GM12878 (cell line): ENCODE measurements at regions not wholly inside any gene's neighbourhood (a gene's known extent, or its start where the extent isn't known, plus 50 kb on each side); places are given as distances from the start of the nearest gene placed in this dataset.

Experiments
- ATAC-seq: fragments of 200-7000 bp; cut with Tn5 transposase; 3 replicates; pipeline ENCODE4 v1.9.1; 2020; ENCODE audit warnings: mild to moderate bottlenecking, moderate library complexity
- BruUV-seq: library from RNA; stranded (reverse); fragments of 400-500 nt; replicated peaks from 2 replicates; lab custom pipeline; 2021; lab: Mats Ljungman, UMichigan
- CTCF ChIA-PET: fragments of 300-600 bp; sonication (Branson Sonifier 250); formaldehyde crosslinking; extraction: SDS; loops from one replicate; lab custom pipeline; 2021; ENCODE audit warnings: inconsistent platforms; lab: Yijun Ruan, JAX
- POLR2A ChIA-PET: fragments of 350-600 bp; formaldehyde crosslinking; extraction: SDS; loops from one replicate; lab custom pipeline; 2021; ENCODE audit warnings: inconsistent platforms; lab: Charles Lee
- RAD21 ChIA-PET: fragments of 300-600 bp; sonication (Branson Sonifier 250); formaldehyde crosslinking; loops from one replicate; lab custom pipeline; 2023; ENCODE audit warnings: antibody characterized with exemption; ENCODE audit not compliant: unreplicated experiment; lab: Charles Lee
- SMC1A ChIA-PET: fragments of 300-600 bp; sonication (Branson Sonifier 250); formaldehyde crosslinking; loops from one replicate; lab custom pipeline; 2023; ENCODE audit not compliant: unreplicated experiment, uncharacterized antibody; lab: Charles Lee
- DNase-seq: peaks from one replicate; pipeline ENCODE4 v3.0.0-alpha.2; 2011; ENCODE audit warnings: low read depth, low spot score
- FAIRE-seq: peaks from 3 replicates; lab custom pipeline; 2011; peaks lifted over from hg19 to GRCh38; lab: Jason Lieb, UNC
- H2AFZ ChIP-seq: 2 replicates; pipeline ENCODE4 v1.6.0; 2011; ENCODE audit warnings: low read depth, low read length, control low read depth; ENCODE audit not compliant: control insufficient read depth
- H3K27ac ChIP-seq: 2 replicates; pipeline ENCODE4 v1.5.1; 2011; ENCODE audit warnings: control low read depth; ENCODE audit not compliant: control insufficient read depth, insufficient read depth
- H3K27me3 ChIP-seq, 2 experiments: replicated peaks in 1 of 2; 2 replicates each; pipeline versions ENCODE4 v1.6.0 to v1.6.1; 2011; ENCODE audit warnings: low read length in 1 of 2; ENCODE audit not compliant: control insufficient read depth in 2 of 2, insufficient read depth in 2 of 2
- H3K36me3 ChIP-seq, 2 experiments: 2 replicates each; pipeline ENCODE4 v1.5.1; 2011; ENCODE audit warnings: low read length in 1 of 2; ENCODE audit not compliant: control insufficient read depth in 2 of 2, insufficient read depth in 2 of 2
- H3K4me1 ChIP-seq: 2 replicates; pipeline ENCODE4 v1.6.1; 2011; ENCODE audit warnings: mild to moderate bottlenecking, low read length, moderate library complexity, mixed read lengths; ENCODE audit not compliant: control insufficient read depth, insufficient read depth
- H3K4me2 ChIP-seq: 2 replicates; pipeline ENCODE4 v1.6.0; 2011; ENCODE audit warnings: control low read depth; ENCODE audit not compliant: control insufficient read depth, insufficient read depth
- H3K4me3 ChIP-seq: fragments of 200-600 bp; sonication (generic); 2 replicates; pipeline ENCODE4 v1.5.1; 2016
- H3K79me2 ChIP-seq: 2 replicates; pipeline ENCODE4 v1.6.0; 2011; ENCODE audit warnings: low read length; ENCODE audit not compliant: control insufficient read depth, insufficient read depth
- H3K9ac ChIP-seq: 2 replicates; pipeline ENCODE4 v1.8.0; 2011; ENCODE audit warnings: low read length, control low read depth, mixed read lengths; ENCODE audit not compliant: control insufficient read depth, insufficient read depth
- H3K9me3 ChIP-seq: replicated peaks from 3 replicates; pipeline ENCODE4 v1.5.1; 2011; ENCODE audit warnings: mild to moderate bottlenecking, low read length; ENCODE audit not compliant: control insufficient read depth, insufficient read depth
- H4K20me1 ChIP-seq: 2 replicates; pipeline ENCODE4 v1.6.0; 2011; ENCODE audit not compliant: control insufficient read depth, insufficient read depth
- ATF7 ChIP-seq: fragments of 450-650 bp; IDR thresholded peaks from 2 replicates; pipeline ENCODE4 v1.6.1; 2016; ENCODE audit warnings: low read depth, mild to moderate bottlenecking
- IKZF2 ChIP-seq, 2 experiments: fragments of 450-650 bp; IDR thresholded peaks; 2 replicates each; pipeline ENCODE4 v1.6.1; 2017; ENCODE audit warnings: mild to moderate bottlenecking in 2 of 2, moderate library complexity in 2 of 2
- POU2F2 ChIP-seq: IDR thresholded peaks from 3 replicates; pipeline ENCODE4 v1.6.1; 2011; ENCODE audit warnings: low read depth, mild to moderate bottlenecking, low read length, borderline replicate concordance
- TCF12 ChIP-seq: IDR thresholded peaks from 2 replicates; pipeline ENCODE4 v1.6.1; 2011; ENCODE audit warnings: low read depth, mild to moderate bottlenecking, low read length
- WRNIP1 ChIP-seq: IDR thresholded peaks from 2 replicates; pipeline ENCODE4 v1.6.1; 2011; ENCODE audit warnings: low read depth, low read length, improper control_type of control experiment, borderline replicate concordance
- WGBS: methylation state at CpG from one replicate; pipeline ENCODE4 v1.1.6; 2016; ENCODE audit warnings: low lambda C conversion rate; ENCODE audit not compliant: insufficient replicate concordance, insufficient coverage; ENCODE audit errors: missing lambda C conversion rate; 5-methylcytosine and 5-hydroxymethylcytosine counted together
- in situ Hi-C: fragments of 300-500 bp; cut with MboI; formaldehyde crosslinking; loops from 9 replicates; pipeline ENCODE4 v1.14.3; 2018; ENCODE audit warnings: mixed read lengths
- intact Hi-C: fragments of 100-400 bp; cut with micrococcal nuclease; formaldehyde crosslinking; loops from one replicate; pipeline ENCODE4 v1.14.2; 2022; ENCODE audit not compliant: unreplicated experiment
- TF ChIP-seq, protein P1 (sequence below): IDR thresholded peaks from 2 replicates; pipeline ENCODE4 v1.6.1; 2012; ENCODE audit warnings: low read length, inconsistent platforms
- TF ChIP-seq, protein P2 (sequence below): fragments of 450-650 bp; IDR thresholded peaks from 2 replicates; pipeline ENCODE4 v1.6.1; 2017; ENCODE audit warnings: mild to moderate bottlenecking, moderate library complexity
- TF ChIP-seq, protein P3 (sequence below): IDR thresholded peaks from 2 replicates; pipeline ENCODE4 v1.6.1; 2011; ENCODE audit warnings: mild to moderate bottlenecking, low read depth, low read length, moderate library complexity; ENCODE audit not compliant: insufficient replicate concordance

DNA sequence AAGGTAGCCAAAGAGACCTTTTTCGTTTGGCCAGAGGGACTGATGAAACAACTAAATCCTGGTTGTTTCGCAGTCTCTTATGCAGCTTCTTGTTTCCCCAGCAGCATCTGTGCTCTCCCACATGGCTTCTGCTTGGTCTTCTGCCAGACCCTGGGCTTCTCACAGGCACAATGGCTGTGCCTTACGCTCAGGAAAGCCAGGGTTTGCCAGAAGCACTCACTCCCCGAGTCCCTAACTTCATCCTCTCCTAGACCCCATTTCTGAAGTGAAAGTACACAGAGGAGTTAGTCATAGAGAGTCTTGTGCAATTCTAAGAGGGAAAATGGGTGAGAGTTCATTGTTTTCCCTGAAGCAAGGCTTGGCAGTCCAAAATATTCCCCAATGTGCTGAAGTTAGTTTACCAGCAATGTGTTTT, 121.7 kb downstream of the EVX1 start (continued):
- TF ChIP-seq, protein P1, sequence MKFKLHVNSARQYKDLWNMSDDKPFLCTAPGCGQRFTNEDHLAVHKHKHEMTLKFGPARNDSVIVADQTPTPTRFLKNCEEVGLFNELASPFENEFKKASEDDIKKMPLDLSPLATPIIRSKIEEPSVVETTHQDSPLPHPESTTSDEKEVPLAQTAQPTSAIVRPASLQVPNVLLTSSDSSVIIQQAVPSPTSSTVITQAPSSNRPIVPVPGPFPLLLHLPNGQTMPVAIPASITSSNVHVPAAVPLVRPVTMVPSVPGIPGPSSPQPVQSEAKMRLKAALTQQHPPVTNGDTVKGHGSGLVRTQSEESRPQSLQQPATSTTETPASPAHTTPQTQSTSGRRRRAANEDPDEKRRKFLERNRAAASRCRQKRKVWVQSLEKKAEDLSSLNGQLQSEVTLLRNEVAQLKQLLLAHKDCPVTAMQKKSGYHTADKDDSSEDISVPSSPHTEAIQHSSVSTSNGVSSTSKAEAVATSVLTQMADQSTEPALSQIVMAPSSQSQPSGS, result no peak
- no peak for TF ChIP-seq IKZF2 (IDR thresholded peaks at IDR 0.05)
- TF ChIP-seq, protein P2, sequence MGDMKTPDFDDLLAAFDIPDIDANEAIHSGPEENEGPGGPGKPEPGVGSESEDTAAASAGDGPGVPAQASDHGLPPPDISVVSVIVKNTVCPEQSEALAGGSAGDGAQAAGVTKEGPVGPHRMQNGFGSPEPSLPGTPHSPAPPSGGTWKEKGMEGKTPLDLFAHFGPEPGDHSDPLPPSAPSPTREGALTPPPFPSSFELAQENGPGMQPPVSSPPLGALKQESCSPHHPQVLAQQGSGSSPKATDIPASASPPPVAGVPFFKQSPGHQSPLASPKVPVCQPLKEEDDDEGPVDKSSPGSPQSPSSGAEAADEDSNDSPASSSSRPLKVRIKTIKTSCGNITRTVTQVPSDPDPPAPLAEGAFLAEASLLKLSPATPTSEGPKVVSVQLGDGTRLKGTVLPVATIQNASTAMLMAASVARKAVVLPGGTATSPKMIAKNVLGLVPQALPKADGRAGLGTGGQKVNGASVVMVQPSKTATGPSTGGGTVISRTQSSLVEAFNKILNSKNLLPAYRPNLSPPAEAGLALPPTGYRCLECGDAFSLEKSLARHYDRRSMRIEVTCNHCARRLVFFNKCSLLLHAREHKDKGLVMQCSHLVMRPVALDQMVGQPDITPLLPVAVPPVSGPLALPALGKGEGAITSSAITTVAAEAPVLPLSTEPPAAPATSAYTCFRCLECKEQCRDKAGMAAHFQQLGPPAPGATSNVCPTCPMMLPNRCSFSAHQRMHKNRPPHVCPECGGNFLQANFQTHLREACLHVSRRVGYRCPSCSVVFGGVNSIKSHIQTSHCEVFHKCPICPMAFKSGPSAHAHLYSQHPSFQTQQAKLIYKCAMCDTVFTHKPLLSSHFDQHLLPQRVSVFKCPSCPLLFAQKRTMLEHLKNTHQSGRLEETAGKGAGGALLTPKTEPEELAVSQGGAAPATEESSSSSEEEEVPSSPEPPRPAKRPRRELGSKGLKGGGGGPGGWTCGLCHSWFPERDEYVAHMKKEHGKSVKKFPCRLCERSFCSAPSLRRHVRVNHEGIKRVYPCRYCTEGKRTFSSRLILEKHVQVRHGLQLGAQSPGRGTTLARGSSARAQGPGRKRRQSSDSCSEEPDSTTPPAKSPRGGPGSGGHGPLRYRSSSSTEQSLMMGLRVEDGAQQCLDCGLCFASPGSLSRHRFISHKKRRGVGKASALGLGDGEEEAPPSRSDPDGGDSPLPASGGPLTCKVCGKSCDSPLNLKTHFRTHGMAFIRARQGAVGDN, result no peak

DNA sequence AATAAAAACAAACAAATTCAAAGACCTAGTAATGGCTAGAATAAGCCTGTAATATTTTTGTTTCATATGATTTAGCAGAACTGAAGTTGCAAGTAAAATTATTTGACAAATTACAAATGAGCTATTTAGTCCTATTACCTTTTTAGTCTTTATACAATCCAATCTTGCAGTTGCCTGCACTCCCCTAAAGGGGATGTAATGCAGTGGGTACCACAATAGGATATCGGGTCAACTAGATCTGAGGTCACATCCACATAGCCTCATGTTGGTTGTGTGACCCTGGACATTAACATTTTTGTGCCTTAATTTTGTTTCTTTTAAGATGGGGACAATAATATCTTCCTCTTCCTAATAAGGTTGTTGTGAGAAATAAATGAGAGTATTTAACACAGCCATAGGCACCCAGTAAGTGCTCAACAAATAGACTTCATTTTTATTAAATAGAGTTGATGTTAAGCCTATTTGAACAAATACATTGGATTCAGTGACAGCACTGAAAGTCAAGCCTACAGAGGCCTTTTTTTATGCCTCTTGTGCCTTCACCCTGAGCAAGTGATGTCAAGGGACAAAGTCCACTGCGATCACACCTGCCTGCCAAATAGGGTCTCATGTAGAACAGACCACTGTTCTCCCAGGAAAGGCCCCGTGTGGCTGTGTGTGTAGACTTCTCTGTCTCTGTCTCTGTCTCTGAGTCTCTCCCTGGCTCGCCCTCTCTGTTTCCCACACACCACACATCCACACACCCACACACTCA, 124.8 kb downstream of the EVX1 start:
- Histone ChIP-seq H3K9ac (no peak overlapping the region), H3K27me3 (peaks cover 0 to 2% of the 10 kb centered on the region in 2 experiments; a peak in 3 of 4 replicates), H3K4me3 (no peak overlapping the region), H4K20me1 (no peaks in the 10 kb centered on the region), H3K79me2 (no peaks in the 10 kb centered on the region), H3K9me3 (no peaks in the 10 kb centered on the region), H2AFZ (no peak overlapping the region), H3K4me1 (no peaks in the 10 kb centered on the region), H3K27ac (no peak overlapping the region), H3K4me2 (no peak overlapping the region), H3K36me3 (no peaks in the 10 kb centered on the region)
- ATAC-seq (no peak), DNase-seq (no peak), FAIRE-seq (no peak)
- intact Hi-C loops (no loop called here), in situ Hi-C loops (no loop called here)
- TF ChIP-seq ATF7 (no peak), WRNIP1 (no peak), POU2F2 (no peak), TCF12 (no peak)
- TF ChIP-seq, protein P3, sequence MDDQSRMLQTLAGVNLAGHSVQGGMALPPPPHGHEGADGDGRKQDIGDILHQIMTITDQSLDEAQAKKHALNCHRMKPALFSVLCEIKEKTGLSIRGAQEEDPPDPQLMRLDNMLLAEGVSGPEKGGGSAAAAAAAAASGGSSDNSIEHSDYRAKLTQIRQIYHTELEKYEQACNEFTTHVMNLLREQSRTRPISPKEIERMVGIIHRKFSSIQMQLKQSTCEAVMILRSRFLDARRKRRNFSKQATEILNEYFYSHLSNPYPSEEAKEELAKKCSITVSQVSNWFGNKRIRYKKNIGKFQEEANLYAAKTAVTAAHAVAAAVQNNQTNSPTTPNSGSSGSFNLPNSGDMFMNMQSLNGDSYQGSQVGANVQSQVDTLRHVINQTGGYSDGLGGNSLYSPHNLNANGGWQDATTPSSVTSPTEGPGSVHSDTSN, result no peak
- CTCF ChIA-PET, result no interaction called here
- POLR2A ChIA-PET, result no interaction called here
- SMC1A ChIA-PET, result no interaction called here
- BruUV-seq, result no TSS peak
- 49% methylated on average over 4 of the region's 4 CpGs for WGBS
- RAD21 ChIA-PET, result no interaction called here
